ENCODE measurements at regions not wholly inside any gene's neighbourhood (a gene's known extent, or its start where the extent isn't known, plus 50 kb on each side); places are given as distances from the start of the nearest gene placed in this dataset.

- TF ChIP-seq ZNF558 (tag by site-specific recombination; IDR thresholded peaks at IDR 0.05) (no peak), ZNF394 (tag by site-specific recombination; IDR thresholded peaks at IDR 0.05; ENCODE audit: borderline replicate concordance) (no peak), ZNF585B (tag by site-specific recombination; IDR thresholded peaks at IDR 0.05) (no peak), ZNF398 (tag by site-specific recombination; IDR thresholded peaks at IDR 0.05) (no peak), SALL2 (tag by site-specific recombination; IDR thresholded peaks at IDR 0.05; ENCODE audit: borderline replicate concordance) (no peak), ZNF391 (tag by site-specific recombination; IDR thresholded peaks at IDR 0.05; ENCODE audit: borderline replicate concordance, low read depth) (no peak), ZNF449 (tag by site-specific recombination; IDR thresholded peaks at IDR 0.05) (no peak), ATF2 (tag by site-specific recombination; IDR thresholded peaks at IDR 0.05; ENCODE audit: low read depth) (no peak), REPIN1 (tag by site-specific recombination; IDR thresholded peaks at IDR 0.05; ENCODE audit: low read depth) (no peak), ZNF658 (tag by site-specific recombination; IDR thresholded peaks at IDR 0.05) (no peak), AEBP2 (tag by site-specific recombination; IDR thresholded peaks at IDR 0.05; ENCODE audit: borderline replicate concordance) (no peak), PBX3 (CRISPR knock-in tag; IDR thresholded peaks at IDR 0.05) (no peak), ZFP3 (tag by site-specific recombination; IDR thresholded peaks at IDR 0.05; ENCODE audit: low read depth) (no peak)
- Histone ChIP-seq H3K9me3 (ENCODE audit: control insufficient read depth, insufficient read depth, low read depth, low read length) (no peaks in the 10 kb centered on the region), H3K27ac (ENCODE audit: extremely low read depth, low read depth, low read length) (no peak overlapping the region), H3K4me3 (ENCODE audit: low read depth, low read length) (no peak overlapping the region), H3K36me3 (ENCODE audit: control insufficient read depth in 2 of 2, insufficient read depth in 1 of 2, low read length in 2 of 2) (no peaks in the 10 kb centered on the region), H3K4me1 (ENCODE audit: control insufficient read depth, insufficient read depth, low read length) (no peaks in the 10 kb centered on the region)
- POLR2A ChIA-PET: no interaction called here
- CTCF ChIA-PET: interaction anchor here (0.6 kb wide), 1 partner anchor 479 kb away, joined by 3 read pairs; no protein-coding TSS in a partner anchor
These were observed 310.2 kb upstream of the TBX22 start for GRCh38 chrX:79704325-79704724.

- no peaks in the 10 kb centered on the region for H3K36me3 ChIP-seq (ENCODE audit: control insufficient read depth in 2 of 2, insufficient read depth in 1 of 2, low read length in 2 of 2)
- ChIA-PET CTCF (interaction anchor here (0.6 kb wide), 1 partner anchor 216 kb away, joined by 3 read pairs; no protein-coding TSS in a partner anchor), POLR2A (no interaction called here)
- no peak for TF ChIP-seq ZSCAN5A (tag by site-specific recombination; IDR thresholded peaks at IDR 0.05)
- no peak for TF ChIP-seq ZNF510 (tag by site-specific recombination; IDR thresholded peaks at IDR 0.05; ENCODE audit: insufficient replicate concordance)
- no peak for TF ChIP-seq ZNF184 (tag by site-specific recombination; IDR thresholded peaks at IDR 0.05)
- TF ChIP-seq ZNF585B (tag by site-specific recombination; IDR thresholded peaks at IDR 0.05): no peak
- TF ChIP-seq ZBTB21 (tag by site-specific recombination; IDR thresholded peaks at IDR 0.05): no peak
- H3K9me3 ChIP-seq (ENCODE audit: control insufficient read depth, insufficient read depth, low read depth, low read length): peaks cover 2% of the 10 kb centered on the region; the same call in 1 of the 2 replicates
- no peak overlapping the region for H3K27ac ChIP-seq (ENCODE audit: extremely low read depth, low read depth, low read length)
- no peak overlapping the region for H3K4me3 ChIP-seq (ENCODE audit: low read depth, low read length)
- no peaks in the 10 kb centered on the region for H3K4me1 ChIP-seq (ENCODE audit: control insufficient read depth, insufficient read depth, low read length)
These were observed 306.0 kb upstream of the TBX22 start for GRCh38 chrX:79708581-79708980.
